ENCODE measurements at regions not wholly inside any gene's neighbourhood (a gene's known extent, or its start where the extent isn't known, plus 50 kb on each side); places are given as distances from the start of the nearest gene placed in this dataset.

GRCh38 chr22:35148866-35149548, 83.0 kb downstream of the ISX start:
- Histone ChIP-seq H3K9ac (ENCODE audit: low read length) (no peak overlapping the region), H3K27me3 (ENCODE audit: low read length) (no peaks in the 10 kb centered on the region), H3K9me3 (ENCODE audit: insufficient read depth, low read length) (no peaks in the 10 kb centered on the region), H3F3A (ENCODE audit: insufficient read depth) (no peaks in the 10 kb centered on the region), H3K4me3 (ENCODE audit: insufficient read depth, low read length, poor library complexity, severe bottlenecking) (no peak overlapping the region), H3K9me2 (replicated peaks; ENCODE audit: insufficient read depth, low read length) (no peaks in the 10 kb centered on the region), H4K20me1 (ENCODE audit: low read depth, low read length) (no peaks in the 10 kb centered on the region), H3K36me3 (ENCODE audit: low read length) (no peaks in the 10 kb centered on the region), H3K4me2 (ENCODE audit: low read depth, low read length, poor library complexity, severe bottlenecking) (no peak overlapping the region), H2AFZ (ENCODE audit: low read depth, low read length, severe bottlenecking) (no peak overlapping the region), H3K79me2 (ENCODE audit: insufficient read depth, low read length) (no peaks in the 10 kb centered on the region), H3K27ac (ENCODE audit: low read depth, low read length) (no peak overlapping the region)
- TF ChIP-seq EZH2phosphoT487 (conservative IDR thresholded peaks at IDR 0.05; ENCODE audit: low read length) (no peak), CTCF (IDR thresholded peaks at IDR 0.05; ENCODE audit: insufficient read depth, low read length, poor library complexity, severe bottlenecking) (no peak)

- TF ChIP-seq EZH2phosphoT487 (conservative IDR thresholded peaks at IDR 0.05; ENCODE audit: low read length) (no peak), CTCF (IDR thresholded peaks at IDR 0.05; ENCODE audit: insufficient read depth, low read length, poor library complexity, severe bottlenecking) (peak; percentile 80)
- Histone ChIP-seq H3K9ac (ENCODE audit: low read length) (no peak overlapping the region), H3K36me3 (ENCODE audit: low read length) (no peaks in the 10 kb centered on the region), H3K9me2 (replicated peaks; ENCODE audit: insufficient read depth, low read length) (no peaks in the 10 kb centered on the region), H4K20me1 (ENCODE audit: low read depth, low read length) (no peaks in the 10 kb centered on the region), H2AFZ (ENCODE audit: low read depth, low read length, severe bottlenecking) (no peak overlapping the region), H3K27ac (ENCODE audit: low read depth, low read length) (no peak overlapping the region), H3K79me2 (ENCODE audit: insufficient read depth, low read length) (no peaks in the 10 kb centered on the region), H3K27me3 (ENCODE audit: low read length) (no peaks in the 10 kb centered on the region), H3K4me3 (ENCODE audit: insufficient read depth, low read length, poor library complexity, severe bottlenecking) (no peak overlapping the region), H3K4me2 (ENCODE audit: low read depth, low read length, poor library complexity, severe bottlenecking) (no peak overlapping the region), H3F3A (ENCODE audit: insufficient read depth) (no peaks in the 10 kb centered on the region), H3K9me3 (ENCODE audit: insufficient read depth, low read length) (no peaks in the 10 kb centered on the region)
Measured at GRCh38 chr22:35150183-35151107, 84.5 kb downstream of the ISX start.

DNA sequence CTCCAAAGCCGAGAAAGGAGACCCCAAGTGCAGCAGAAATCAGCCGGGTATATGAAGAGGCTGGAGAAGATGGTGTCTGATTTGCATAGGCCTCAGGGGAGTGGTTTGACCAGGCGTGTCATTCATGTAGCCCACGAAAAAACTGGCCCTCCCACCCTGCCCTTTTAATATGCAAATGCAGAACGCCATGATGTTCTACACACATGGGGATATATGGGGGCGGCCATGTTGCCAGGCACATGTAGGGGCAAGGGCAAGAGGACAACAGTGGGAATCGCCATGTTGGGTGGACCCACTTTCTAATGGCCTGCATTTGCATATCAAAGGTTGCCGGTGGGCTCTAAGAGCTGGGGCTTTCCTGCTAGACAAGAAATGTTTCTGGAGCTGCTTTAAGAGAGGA, 86.4 kb downstream of the ISX start:
- Histone ChIP-seq H3K4me2 (ENCODE audit: low read depth, low read length, poor library complexity, severe bottlenecking) (no peak overlapping the region), H3F3A (ENCODE audit: insufficient read depth) (no peaks in the 10 kb centered on the region), H3K9me3 (ENCODE audit: insufficient read depth, low read length) (no peaks in the 10 kb centered on the region)

More for the DNA sequence above, 86.4 kb downstream of the ISX start:
- H3K9ac ChIP-seq (ENCODE audit: low read length): no peak overlapping the region
- no peaks in the 10 kb centered on the region for H3K27me3 ChIP-seq (ENCODE audit: low read length)
- H3K27ac ChIP-seq (ENCODE audit: low read depth, low read length): no peak overlapping the region
- no peak for TF ChIP-seq EZH2phosphoT487 (conservative IDR thresholded peaks at IDR 0.05; ENCODE audit: low read length)
- no peak for TF ChIP-seq CTCF (IDR thresholded peaks at IDR 0.05; ENCODE audit: insufficient read depth, low read length, poor library complexity, severe bottlenecking)
- H3K4me3 ChIP-seq (ENCODE audit: insufficient read depth, low read length, poor library complexity, severe bottlenecking): no peak overlapping the region
- no peak overlapping the region for H2AFZ ChIP-seq (ENCODE audit: low read depth, low read length, severe bottlenecking)
- no peaks in the 10 kb centered on the region for H4K20me1 ChIP-seq (ENCODE audit: low read depth, low read length)
- no peaks in the 10 kb centered on the region for H3K79me2 ChIP-seq (ENCODE audit: insufficient read depth, low read length)
- H3K9me2 ChIP-seq (replicated peaks; ENCODE audit: insufficient read depth, low read length): no peaks in the 10 kb centered on the region
- H3K36me3 ChIP-seq (ENCODE audit: low read length): no peaks in the 10 kb centered on the region
